Parathyroid adenoma (tissue), 2 donors: ENCODE measurements at regions not wholly inside any gene's neighbourhood (a gene's known extent, or its start where the extent isn't known, plus 50 kb on each side); places are given as distances from the start of the nearest gene placed in this dataset.

ENCODE experiments used
- H2AFZ ChIP-seq: fragments of 300-600 bp; sonication (generic); one replicate; pipeline ENCODE4 v1.7.0; 2017; ENCODE audit warnings: antibody characterized with exemption, mild to moderate bottlenecking
- H3K27ac ChIP-seq: fragments of 300-600 bp; sonication (generic); one replicate; pipeline ENCODE4 v1.7.0; 2017
- H3K27me3 ChIP-seq: fragments of 300-600 bp; sonication (generic); one replicate; pipeline ENCODE4 v1.7.0; 2017; ENCODE audit warnings: low read length; ENCODE audit not compliant: control insufficient read depth, insufficient read depth
- H3K36me3 ChIP-seq: fragments of 300-600 bp; sonication (generic); one replicate; pipeline ENCODE4 v1.7.0; 2017; ENCODE audit warnings: low read length; ENCODE audit not compliant: control insufficient read depth, insufficient read depth
- H3K4me1 ChIP-seq: fragments of 300-600 bp; sonication (generic); one replicate; pipeline ENCODE4 v1.7.0; 2017; ENCODE audit warnings: control low read depth
- H3K4me2 ChIP-seq: fragments of 300-600 bp; sonication (generic); one replicate; pipeline ENCODE4 v1.7.0; 2017; ENCODE audit warnings: low read length
- H3K4me3 ChIP-seq: fragments of 300-600 bp; sonication (generic); one replicate; pipeline ENCODE4 v1.7.0; 2017; ENCODE audit warnings: low read depth, low read length
- H3K79me2 ChIP-seq: fragments of 300-600 bp; sonication (generic); one replicate; pipeline ENCODE4 v1.7.0; 2017; ENCODE audit warnings: control low read depth
- H3K9ac ChIP-seq: fragments of 300-600 bp; sonication (generic); one replicate; pipeline ENCODE4 v1.7.0; 2017; ENCODE audit warnings: mild to moderate bottlenecking
- H3K9me3 ChIP-seq: fragments of 300-600 bp; sonication (generic); one replicate; pipeline ENCODE4 v1.7.0; 2017; ENCODE audit warnings: low read length; ENCODE audit not compliant: control insufficient read depth
- TF ChIP-seq, protein P1 (sequence below): fragments of 300-600 bp; sonication (generic); IDR thresholded peaks from one replicate; pipeline ENCODE4 v1.7.0; 2017; ENCODE audit warnings: antibody characterized with exemption, mild to moderate bottlenecking
- donor health status: primary hyperparathyroidism.

GRCh38 chr5:9889511-9889910 lies 259.4 kb upstream of the TAS2R1 start:
- Histone ChIP-seq H3K27me3 (no peaks in the 10 kb centered on the region), H3K9ac (no peak overlapping the region), H3K27ac (no peak overlapping the region), H3K4me3 (no peak overlapping the region), H3K9me3 (no peaks in the 10 kb centered on the region), H3K36me3 (no peaks in the 10 kb centered on the region), H3K4me1 (peaks cover 3% of the 10 kb centered on the region), H3K4me2 (no peak overlapping the region), H2AFZ (no peak overlapping the region), H3K79me2 (no peaks in the 10 kb centered on the region)
- TF ChIP-seq, protein P1, sequence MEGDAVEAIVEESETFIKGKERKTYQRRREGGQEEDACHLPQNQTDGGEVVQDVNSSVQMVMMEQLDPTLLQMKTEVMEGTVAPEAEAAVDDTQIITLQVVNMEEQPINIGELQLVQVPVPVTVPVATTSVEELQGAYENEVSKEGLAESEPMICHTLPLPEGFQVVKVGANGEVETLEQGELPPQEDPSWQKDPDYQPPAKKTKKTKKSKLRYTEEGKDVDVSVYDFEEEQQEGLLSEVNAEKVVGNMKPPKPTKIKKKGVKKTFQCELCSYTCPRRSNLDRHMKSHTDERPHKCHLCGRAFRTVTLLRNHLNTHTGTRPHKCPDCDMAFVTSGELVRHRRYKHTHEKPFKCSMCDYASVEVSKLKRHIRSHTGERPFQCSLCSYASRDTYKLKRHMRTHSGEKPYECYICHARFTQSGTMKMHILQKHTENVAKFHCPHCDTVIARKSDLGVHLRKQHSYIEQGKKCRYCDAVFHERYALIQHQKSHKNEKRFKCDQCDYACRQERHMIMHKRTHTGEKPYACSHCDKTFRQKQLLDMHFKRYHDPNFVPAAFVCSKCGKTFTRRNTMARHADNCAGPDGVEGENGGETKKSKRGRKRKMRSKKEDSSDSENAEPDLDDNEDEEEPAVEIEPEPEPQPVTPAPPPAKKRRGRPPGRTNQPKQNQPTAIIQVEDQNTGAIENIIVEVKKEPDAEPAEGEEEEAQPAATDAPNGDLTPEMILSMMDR: no peak

GRCh38 chr5:9888501-9888901 lies 258.4 kb upstream of the TAS2R1 start:
- Histone ChIP-seq H2AFZ (no peak overlapping the region), H3K27me3 (no peaks in the 10 kb centered on the region), H3K4me1 (peaks cover 3% of the 10 kb centered on the region), H3K27ac (no peak overlapping the region), H3K79me2 (no peaks in the 10 kb centered on the region), H3K9ac (no peak overlapping the region), H3K4me2 (no peak overlapping the region), H3K4me3 (no peak overlapping the region), H3K9me3 (no peaks in the 10 kb centered on the region), H3K36me3 (no peaks in the 10 kb centered on the region)
- TF ChIP-seq, protein P1: no peak

DNA sequence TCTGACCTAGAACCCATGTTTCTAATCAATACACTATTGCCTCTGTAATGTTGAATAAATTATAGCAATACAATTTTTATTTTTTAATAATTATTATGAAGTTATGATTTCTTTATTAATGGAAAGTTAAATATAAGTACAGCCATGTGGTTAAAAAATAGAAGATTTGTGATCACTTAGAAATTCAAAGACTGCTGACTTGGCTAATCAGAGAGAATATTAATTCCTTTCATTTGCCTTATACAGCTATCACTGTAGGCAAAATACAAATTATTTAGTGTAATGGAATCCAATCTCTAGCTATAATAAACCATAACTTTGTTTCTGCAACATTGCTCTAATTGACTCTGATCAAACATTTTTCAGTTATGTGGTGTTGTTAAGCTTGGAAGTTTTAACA lies 255.0 kb upstream of the TAS2R1 start:
- Histone ChIP-seq H3K4me3 (no peak overlapping the region), H3K9me3 (no peaks in the 10 kb centered on the region), H3K4me1 (no peaks in the 10 kb centered on the region), H2AFZ (no peak overlapping the region), H3K4me2 (no peak overlapping the region), H3K27me3 (no peaks in the 10 kb centered on the region), H3K36me3 (no peaks in the 10 kb centered on the region), H3K27ac (no peak overlapping the region), H3K79me2 (no peaks in the 10 kb centered on the region), H3K9ac (no peak overlapping the region)
- TF ChIP-seq, protein P1: no peak

DNA sequence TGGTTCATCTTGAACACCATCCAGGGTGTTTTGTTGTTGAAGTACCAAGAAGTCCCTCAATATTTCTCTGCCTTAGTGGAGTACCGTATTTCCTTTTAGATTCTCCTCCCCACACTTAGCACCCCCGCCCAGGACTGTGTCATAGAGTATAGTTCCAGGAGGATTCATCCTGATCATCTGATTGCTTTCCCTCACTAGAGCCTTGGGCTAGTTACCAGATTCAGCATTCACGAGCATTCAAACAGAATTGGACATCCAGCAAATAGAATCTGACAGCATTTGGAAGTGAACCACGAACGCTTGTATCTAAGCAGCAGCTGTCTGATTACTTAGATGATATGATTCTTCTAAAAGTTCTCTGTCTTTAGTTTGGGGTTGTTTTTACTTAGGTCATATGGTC lies 248.1 kb upstream of the TAS2R1 start:
- TF ChIP-seq, protein P1: no peak
- Histone ChIP-seq H3K36me3 (no peaks in the 10 kb centered on the region), H3K9me3 (no peaks in the 10 kb centered on the region), H3K79me2 (no peaks in the 10 kb centered on the region), H3K27me3 (no peaks in the 10 kb centered on the region), H3K4me2 (no peak overlapping the region), H3K9ac (no peak overlapping the region), H3K27ac (no peak overlapping the region), H3K4me3 (no peak overlapping the region), H2AFZ (peak overlapping the region; percentile 57), H3K4me1 (peaks cover 14% of the 10 kb centered on the region)

DNA sequence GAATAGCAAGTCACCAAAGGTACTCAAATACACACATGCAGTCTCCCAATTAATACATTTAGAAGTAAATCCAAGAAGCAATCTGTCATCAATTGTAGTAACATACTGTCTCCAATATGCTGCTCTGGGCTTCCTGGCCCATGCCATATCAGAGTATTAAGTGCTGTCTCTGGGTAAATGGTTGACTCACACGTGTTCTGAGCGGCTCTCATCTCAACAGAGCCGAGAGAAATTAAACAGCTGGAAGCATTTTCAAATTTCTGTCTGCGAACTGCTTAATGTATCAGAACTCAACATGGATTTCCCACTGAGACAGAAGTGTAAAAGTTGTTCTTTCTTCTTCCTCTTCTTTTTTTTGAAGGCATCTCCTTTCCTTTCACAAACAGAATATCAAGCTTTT lies 247.3 kb upstream of the TAS2R1 start:
- H3K27me3 ChIP-seq: no peaks in the 10 kb centered on the region
- TF ChIP-seq, protein P1: no peak
- no peaks in the 10 kb centered on the region for H3K79me2 ChIP-seq
- no peaks in the 10 kb centered on the region for H3K9me3 ChIP-seq
- H3K9ac ChIP-seq: no peak overlapping the region
- H3K4me3 ChIP-seq: no peak overlapping the region
- no peaks in the 10 kb centered on the region for H3K36me3 ChIP-seq
- no peak overlapping the region for H3K4me2 ChIP-seq
- H2AFZ ChIP-seq: no peak overlapping the region
- peaks cover 14% of the 10 kb centered on the region for H3K4me1 ChIP-seq
- no peak overlapping the region for H3K27ac ChIP-seq
